HG03460 (cell line): ENCODE measurements at regions not wholly inside any gene's neighbourhood (a gene's known extent, or its start where the extent isn't known, plus 50 kb on each side); places are given as distances from the start of the nearest gene placed in this dataset.
A peak's percentile ranks its signal among the peaks of the same experiment; 100 is the strongest.

Experiments used
- ATAC-seq: cut with Tn5 transposase; IDR thresholded peaks from one replicate; pipeline ENCODE4 v1.9.1; 2021; ENCODE audit not compliant: unreplicated experiment

- ATAC-seq = no peak
Observed at GRCh38 chrX:87727620-87728019, 210.0 kb downstream of the KLHL4 start.

GRCh38 chrX:87728024-87728423, 210.4 kb downstream of the KLHL4 start:
- no peak for ATAC-seq

GRCh38 chrX:87728459-87728858, 210.9 kb downstream of the KLHL4 start:
- no peak for ATAC-seq

GRCh38 chrX:87732133-87732532, 214.5 kb downstream of the KLHL4 start:
- ATAC-seq = no peak

- ATAC-seq = no peak
Observed at GRCh38 chrX:87736576-87736975, 219.0 kb downstream of the KLHL4 start.

- no peak for ATAC-seq
Observed at GRCh38 chrX:87744391-87744790, 226.8 kb downstream of the KLHL4 start.

- no peak for ATAC-seq
Observed at GRCh38 chrX:87755493-87755892, 237.9 kb downstream of the KLHL4 start.

GRCh38 chrX:87788976-87789375, 271.4 kb downstream of the KLHL4 start:
- ATAC-seq = no peak

- no peak for ATAC-seq
Observed at GRCh38 chrX:87798039-87798438, 280.4 kb downstream of the KLHL4 start.

- no peak for ATAC-seq
Observed at GRCh38 chrX:87805829-87806490, 288.4 kb downstream of the KLHL4 start.

GRCh38 chrX:87808576-87809243, 291.1 kb downstream of the KLHL4 start:
- ATAC-seq = no peak

GRCh38 chrX:87813566-87813965, 296.0 kb downstream of the KLHL4 start:
- no peak for ATAC-seq

- ATAC-seq = no peak
Observed at GRCh38 chrX:87846956-87847355, 329.4 kb downstream of the KLHL4 start.

- no peak for ATAC-seq
Observed at GRCh38 chrX:87873347-87873941, 355.8 kb downstream of the KLHL4 start.

- no peak for ATAC-seq
Observed at GRCh38 chrX:87874043-87874442, 356.4 kb downstream of the KLHL4 start.

GRCh38 chrX:87878926-87879325, 361.3 kb downstream of the KLHL4 start:
- ATAC-seq = no peak

- no peak for ATAC-seq
Observed at GRCh38 chrX:87890437-87890836, 372.8 kb downstream of the KLHL4 start.

GRCh38 chrX:87895421-87895820, 377.8 kb downstream of the KLHL4 start:
- ATAC-seq = no peak

GRCh38 chrX:87896057-87896456, 378.5 kb downstream of the KLHL4 start:
- no peak for ATAC-seq

- ATAC-seq = peak; percentile 74
Observed at GRCh38 chrX:87900320-87900908, 382.8 kb downstream of the KLHL4 start.

- no peak for ATAC-seq
Observed at GRCh38 chrX:87901060-87901459, 383.5 kb downstream of the KLHL4 start.

- ATAC-seq = no peak
Observed at GRCh38 chrX:87914726-87915125, 397.1 kb downstream of the KLHL4 start.
